HEK293 (cell line): ENCODE measurements at regions not wholly inside any gene's neighbourhood (a gene's known extent, or its start where the extent isn't known, plus 50 kb on each side); places are given as distances from the start of the nearest gene placed in this dataset.

Experiments used
- BCL11A ChIP-seq: fragments of 450-650 bp; formaldehyde crosslinking; IDR thresholded peaks from 2 replicates; pipeline ENCODE4 v1.5.1; 2016; ENCODE audit warnings: low read depth, missing biosample characterization, missing genetic modification characterization
- GLIS1 ChIP-seq: fragments of 450-650 bp; formaldehyde crosslinking; IDR thresholded peaks from 2 replicates; pipeline ENCODE4 v1.5.1; 2016; ENCODE audit warnings: missing biosample characterization, missing genetic modification characterization
- KLF7 ChIP-seq: fragments of 450-650 bp; formaldehyde crosslinking; IDR thresholded peaks from 2 replicates; pipeline ENCODE4 v1.5.1; 2016; ENCODE audit warnings: missing biosample characterization, missing genetic modification characterization, borderline replicate concordance
- MZF1 ChIP-seq: fragments of 450-650 bp; formaldehyde crosslinking; IDR thresholded peaks from 2 replicates; pipeline ENCODE4 v1.5.1; 2017; ENCODE audit warnings: missing biosample characterization, missing genetic modification characterization, borderline replicate concordance
- PRDM2 ChIP-seq: fragments of 450-650 bp; formaldehyde crosslinking; IDR thresholded peaks from 2 replicates; pipeline ENCODE4 v1.5.1; 2016; ENCODE audit warnings: missing biosample characterization, missing genetic modification characterization, borderline replicate concordance
- SP3 ChIP-seq: fragments of 450-650 bp; formaldehyde crosslinking; IDR thresholded peaks from 2 replicates; pipeline ENCODE4 v1.5.1; 2016; ENCODE audit warnings: missing biosample characterization, missing genetic modification characterization
- TCF7L2 ChIP-seq: IDR thresholded peaks from 2 replicates; pipeline ENCODE4 v1.6.1; 2011; ENCODE audit warnings: low read depth, mild to moderate bottlenecking, inconsistent platforms, low read length, moderate library complexity, borderline replicate concordance
- WT1 ChIP-seq: fragments of 450-650 bp; formaldehyde crosslinking; IDR thresholded peaks from 2 replicates; pipeline ENCODE4 v1.5.1; 2016; ENCODE audit warnings: missing biosample characterization, missing genetic modification characterization
- YY1 ChIP-seq: fragments of 450-650 bp; formaldehyde crosslinking; IDR thresholded peaks from 2 replicates; pipeline ENCODE4 v1.5.1; 2018; ENCODE audit warnings: missing biosample characterization, missing genetic modification characterization
- ZIC2 ChIP-seq: fragments of 450-650 bp; formaldehyde crosslinking; IDR thresholded peaks from 2 replicates; pipeline ENCODE4 v1.5.1; 2016; ENCODE audit warnings: missing biosample characterization, missing genetic modification characterization
- ZNF138 ChIP-seq: fragments of 450-650 bp; formaldehyde crosslinking; IDR thresholded peaks from 2 replicates; pipeline ENCODE4 v1.5.1; 2016; ENCODE audit warnings: missing biosample characterization, missing genetic modification characterization, borderline replicate concordance
- ZNF155 ChIP-seq: fragments of 450-650 bp; formaldehyde crosslinking; IDR thresholded peaks from 2 replicates; pipeline ENCODE4 v1.5.1; 2016; ENCODE audit warnings: missing biosample characterization, missing genetic modification characterization
- ZNF239 ChIP-seq: fragments of 450-650 bp; formaldehyde crosslinking; IDR thresholded peaks from 2 replicates; pipeline ENCODE4 v1.5.1; 2016; ENCODE audit warnings: missing biosample characterization, missing genetic modification characterization
- ZNF24 ChIP-seq: fragments of 450-650 bp; formaldehyde crosslinking; IDR thresholded peaks from 2 replicates; pipeline ENCODE4 v1.5.1; 2016; ENCODE audit warnings: missing biosample characterization, missing genetic modification characterization
- ZNF266 ChIP-seq: fragments of 450-650 bp; formaldehyde crosslinking; IDR thresholded peaks from 2 replicates; pipeline ENCODE4 v1.5.1; 2016; ENCODE audit warnings: missing biosample characterization, missing genetic modification characterization, low read depth
- ZNF280C ChIP-seq: fragments of 450-650 bp; formaldehyde crosslinking; IDR thresholded peaks from 2 replicates; pipeline ENCODE4 v1.5.1; 2016; ENCODE audit warnings: missing biosample characterization, missing genetic modification characterization
- ZNF350 ChIP-seq: fragments of 450-650 bp; formaldehyde crosslinking; IDR thresholded peaks from 2 replicates; pipeline ENCODE4 v1.5.0; 2017; ENCODE audit warnings: missing biosample characterization, mild to moderate bottlenecking, missing genetic modification characterization
- ZNF398 ChIP-seq: fragments of 450-650 bp; formaldehyde crosslinking; IDR thresholded peaks from 2 replicates; pipeline ENCODE4 v1.5.1; 2017; ENCODE audit warnings: missing biosample characterization, missing genetic modification characterization
- ZNF488 ChIP-seq: fragments of 450-650 bp; formaldehyde crosslinking; IDR thresholded peaks from 2 replicates; pipeline ENCODE4 v1.5.1; 2016; ENCODE audit warnings: missing biosample characterization, missing genetic modification characterization
- ZNF514 ChIP-seq: fragments of 450-650 bp; formaldehyde crosslinking; IDR thresholded peaks from 2 replicates; pipeline ENCODE4 v1.5.1; 2016; ENCODE audit warnings: missing biosample characterization, missing genetic modification characterization
- ZNF521 ChIP-seq: fragments of 450-650 bp; formaldehyde crosslinking; IDR thresholded peaks from 2 replicates; pipeline ENCODE4 v1.5.1; 2017; ENCODE audit warnings: missing biosample characterization, mild to moderate bottlenecking, missing genetic modification characterization
- ZNF548 ChIP-seq: fragments of 450-650 bp; formaldehyde crosslinking; IDR thresholded peaks from 2 replicates; pipeline ENCODE4 v1.5.1; 2016; ENCODE audit warnings: missing biosample characterization, missing genetic modification characterization
- ZNF707 ChIP-seq: fragments of 450-650 bp; formaldehyde crosslinking; IDR thresholded peaks from 2 replicates; pipeline ENCODE4 v1.5.1; 2016; ENCODE audit warnings: missing biosample characterization, missing genetic modification characterization
- ZNF76 ChIP-seq: fragments of 450-650 bp; formaldehyde crosslinking; IDR thresholded peaks from 2 replicates; pipeline ENCODE4; 2016; ENCODE audit warnings: low read depth, missing biosample characterization, missing genetic modification characterization, borderline replicate concordance
- ZNF830 ChIP-seq: fragments of 450-650 bp; IDR thresholded peaks from 2 replicates; pipeline ENCODE4 v1.5.0; 2018; ENCODE audit warnings: missing biosample characterization, missing genetic modification characterization, low read depth, mild to moderate bottlenecking, moderate library complexity
- ZSCAN16 ChIP-seq: fragments of 450-650 bp; formaldehyde crosslinking; IDR thresholded peaks from 2 replicates; pipeline ENCODE4 v1.5.1; 2016; ENCODE audit warnings: missing biosample characterization, missing genetic modification characterization
- ZSCAN30 ChIP-seq: fragments of 450-650 bp; IDR thresholded peaks from 2 replicates; pipeline ENCODE4 v1.5.1; 2018; ENCODE audit warnings: missing biosample characterization, mild to moderate bottlenecking, missing genetic modification characterization, moderate library complexity
- ZSCAN4 ChIP-seq: fragments of 450-650 bp; formaldehyde crosslinking; IDR thresholded peaks from 2 replicates; pipeline ENCODE4 v1.5.1; 2017; ENCODE audit warnings: missing biosample characterization, missing genetic modification characterization

- TF ChIP-seq PRDM2 = no peak
- no peak for TF ChIP-seq KLF7
- TF ChIP-seq GLIS1 (tag by site-specific recombination) = no peak
- TF ChIP-seq ZNF155 (tag by site-specific recombination) = no peak
- peak; percentile 60; the same call in 1 of the 2 replicates for TF ChIP-seq ZSCAN30 (tag by site-specific recombination)
- no peak for TF ChIP-seq ZNF398 (tag by site-specific recombination)
- no peak for TF ChIP-seq ZNF350 (tag by site-specific recombination)
- peak; percentile 40; the same call in 1 of the 2 replicates for TF ChIP-seq ZNF24 (tag by site-specific recombination)
- TF ChIP-seq WT1 (tag by site-specific recombination) = no peak
- TF ChIP-seq ZNF514 (tag by site-specific recombination) = no peak
- TF ChIP-seq BCL11A (tag by site-specific recombination) = 0 out of 2 replicates have a peak, but pooled peaks have one; percentile 32
- no peak for TF ChIP-seq ZNF280C (tag by site-specific recombination)
- no peak for TF ChIP-seq SP3 (tag by site-specific recombination)
- TF ChIP-seq ZNF138 = no peak
- TF ChIP-seq YY1 (tag by site-specific recombination) = no peak
- TF ChIP-seq ZNF76 (tag by site-specific recombination) = no peak
- TF ChIP-seq ZSCAN4 (tag by site-specific recombination) = 0 out of 2 replicates have a peak, but pooled peaks have one; percentile 9
- no peak for TF ChIP-seq ZNF239 (tag by site-specific recombination)
- TF ChIP-seq ZNF488 (tag by site-specific recombination) = no peak
- TF ChIP-seq ZNF548 (tag by site-specific recombination) = no peak
- no peak for TF ChIP-seq ZIC2 (tag by site-specific recombination)
- TF ChIP-seq ZSCAN16 (tag by site-specific recombination) = no peak
- no peak for TF ChIP-seq ZNF521 (tag by site-specific recombination)
- TF ChIP-seq ZNF830 (tag by site-specific recombination) = no peak
- TF ChIP-seq TCF7L2 = no peak
- no peak for TF ChIP-seq ZNF266 (tag by site-specific recombination)
- TF ChIP-seq ZNF707 (tag by site-specific recombination) = no peak
- TF ChIP-seq MZF1 (tag by site-specific recombination) = peak; percentile 70
Measured at GRCh38 chr12:89960607-89961394, 252.2 kb upstream of the ATP2B1 start (continued).
